HG03521 (cell line): ENCODE measurements at regions not wholly inside any gene's neighbourhood (a gene's known extent, or its start where the extent isn't known, plus 50 kb on each side); places are given as distances from the start of the nearest gene placed in this dataset.

Experiments used
- ATAC-seq: cut with Tn5 transposase; IDR thresholded peaks from one replicate; pipeline ENCODE4 v1.9.1; 2021; ENCODE audit warnings: mild to moderate bottlenecking, moderate library complexity; ENCODE audit not compliant: unreplicated experiment

- ATAC-seq, result no peak
Measured at GRCh38 chr4:164461901-164462300, 292.0 kb upstream of the SMIM31 start.

- no peak for ATAC-seq
Measured at GRCh38 chr4:164462471-164462870, 291.5 kb upstream of the SMIM31 start.

- no peak for ATAC-seq
Measured at GRCh38 chr4:164464313-164464712, 289.6 kb upstream of the SMIM31 start.

- ATAC-seq, result no peak
Measured at GRCh38 chr4:164467493-164467892, 286.4 kb upstream of the SMIM31 start.

- ATAC-seq, result no peak
Measured at GRCh38 chr4:164481306-164482091, 272.4 kb upstream of the SMIM31 start.

GRCh38 chr4:164482092-164482404, 271.9 kb upstream of the SMIM31 start:
- ATAC-seq, result no peak

GRCh38 chr4:164482758-164483157, 271.2 kb upstream of the SMIM31 start:
- no peak for ATAC-seq

- no peak for ATAC-seq
Measured at GRCh38 chr4:164483711-164484110, 270.2 kb upstream of the SMIM31 start.

- no peak for ATAC-seq
Measured at GRCh38 chr4:164484551-164484950, 269.4 kb upstream of the SMIM31 start.

- no peak for ATAC-seq
Measured at GRCh38 chr4:164485136-164485535, 268.8 kb upstream of the SMIM31 start.

GRCh38 chr4:164488114-164488513, 265.8 kb upstream of the SMIM31 start:
- no peak for ATAC-seq

- ATAC-seq, result no peak
Measured at GRCh38 chr4:164501074-164501473, 252.9 kb upstream of the SMIM31 start.

- ATAC-seq, result no peak
Measured at GRCh38 chr4:164503874-164504273, 250.1 kb upstream of the SMIM31 start.

GRCh38 chr4:164508097-164508496, 245.8 kb upstream of the SMIM31 start:
- no peak for ATAC-seq

- ATAC-seq, result no peak
Measured at GRCh38 chr4:164508771-164509170, 245.2 kb upstream of the SMIM31 start.

GRCh38 chr4:164509951-164510350, 244.0 kb upstream of the SMIM31 start:
- no peak for ATAC-seq

- ATAC-seq, result no peak
Measured at GRCh38 chr4:164512124-164512523, 241.8 kb upstream of the SMIM31 start.

- no peak for ATAC-seq
Measured at GRCh38 chr4:164514765-164515164, 239.2 kb upstream of the SMIM31 start.

- no peak for ATAC-seq
Measured at GRCh38 chr4:164524789-164525188, 229.1 kb upstream of the SMIM31 start.

- ATAC-seq, result no peak
Measured at GRCh38 chr4:164526933-164527583, 226.9 kb upstream of the SMIM31 start.

GRCh38 chr4:164529058-164529457, 224.9 kb upstream of the SMIM31 start:
- no peak for ATAC-seq

GRCh38 chr4:164529486-164529885, 224.4 kb upstream of the SMIM31 start:
- ATAC-seq, result no peak

- ATAC-seq, result no peak
Measured at GRCh38 chr4:164531336-164531735, 222.6 kb upstream of the SMIM31 start.
